ENCODE measurements at regions not wholly inside any gene's neighbourhood (a gene's known extent, or its start where the extent isn't known, plus 50 kb on each side); places are given as distances from the start of the nearest gene placed in this dataset.

- no peak for TF ChIP-seq CTCF (IDR thresholded peaks at IDR 0.05; ENCODE audit: insufficient read depth, low read depth, low read length)
- TF ChIP-seq EZH2 (IDR thresholded peaks at IDR 0.05; ENCODE audit: insufficient read depth, low read length) = no peak
Measured at GRCh38 chr3:17830788-17831187, 88.4 kb upstream of the TBC1D5 start.

All from astrocyte (in vitro differentiated cells and primary cell).